ENCODE measurements at regions not wholly inside any gene's neighbourhood (a gene's known extent, or its start where the extent isn't known, plus 50 kb on each side); places are given as distances from the start of the nearest gene placed in this dataset.

DNA sequence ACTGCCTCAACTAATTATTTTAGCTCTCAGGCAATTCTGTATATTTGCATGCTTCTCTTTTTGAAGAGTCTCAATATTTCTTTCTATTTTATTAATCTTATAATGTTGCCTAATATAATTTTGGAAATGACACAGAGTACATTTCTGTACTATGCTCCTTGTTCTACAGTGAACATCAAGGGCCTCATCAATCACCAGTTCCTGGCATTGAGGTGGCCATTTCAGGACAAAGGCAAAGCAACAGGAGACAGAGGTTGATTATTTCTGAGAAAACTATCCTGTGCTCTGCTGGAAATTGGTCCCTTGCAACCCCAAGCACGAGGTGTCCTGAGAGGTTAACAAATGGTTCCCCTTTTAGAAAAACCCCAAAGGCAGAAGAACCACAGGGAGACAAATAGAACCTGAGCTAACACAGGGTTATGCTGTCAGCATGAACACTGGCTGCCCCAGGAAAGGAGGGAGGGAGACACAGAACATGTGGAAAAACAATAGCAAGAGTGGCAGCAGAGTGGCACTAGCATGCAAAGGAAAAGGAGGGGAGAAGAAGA, 63.9 kb upstream of the VAV3 start:
- no peak overlapping the region for H3K4me3 ChIP-seq (ENCODE audit: low read depth, low read length)
- DNase-seq (ENCODE audit: low read depth): peak; percentile 36
- TF ChIP-seq MYC (IDR thresholded peaks at IDR 0.05; ENCODE audit: low read depth, low read length): no peak
- TF ChIP-seq POLR2A (IDR thresholded peaks at IDR 0.05; ENCODE audit: extremely low read depth, insufficient read length): no peak
- TF ChIP-seq, protein P1, sequence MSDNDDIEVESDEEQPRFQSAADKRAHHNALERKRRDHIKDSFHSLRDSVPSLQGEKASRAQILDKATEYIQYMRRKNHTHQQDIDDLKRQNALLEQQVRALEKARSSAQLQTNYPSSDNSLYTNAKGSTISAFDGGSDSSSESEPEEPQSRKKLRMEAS (IDR thresholded peaks at IDR 0.05; ENCODE audit: low read depth, low read length): no peak
- TF ChIP-seq, protein P2, sequence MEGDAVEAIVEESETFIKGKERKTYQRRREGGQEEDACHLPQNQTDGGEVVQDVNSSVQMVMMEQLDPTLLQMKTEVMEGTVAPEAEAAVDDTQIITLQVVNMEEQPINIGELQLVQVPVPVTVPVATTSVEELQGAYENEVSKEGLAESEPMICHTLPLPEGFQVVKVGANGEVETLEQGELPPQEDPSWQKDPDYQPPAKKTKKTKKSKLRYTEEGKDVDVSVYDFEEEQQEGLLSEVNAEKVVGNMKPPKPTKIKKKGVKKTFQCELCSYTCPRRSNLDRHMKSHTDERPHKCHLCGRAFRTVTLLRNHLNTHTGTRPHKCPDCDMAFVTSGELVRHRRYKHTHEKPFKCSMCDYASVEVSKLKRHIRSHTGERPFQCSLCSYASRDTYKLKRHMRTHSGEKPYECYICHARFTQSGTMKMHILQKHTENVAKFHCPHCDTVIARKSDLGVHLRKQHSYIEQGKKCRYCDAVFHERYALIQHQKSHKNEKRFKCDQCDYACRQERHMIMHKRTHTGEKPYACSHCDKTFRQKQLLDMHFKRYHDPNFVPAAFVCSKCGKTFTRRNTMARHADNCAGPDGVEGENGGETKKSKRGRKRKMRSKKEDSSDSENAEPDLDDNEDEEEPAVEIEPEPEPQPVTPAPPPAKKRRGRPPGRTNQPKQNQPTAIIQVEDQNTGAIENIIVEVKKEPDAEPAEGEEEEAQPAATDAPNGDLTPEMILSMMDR (IDR thresholded peaks at IDR 0.05; ENCODE audit: low read depth, low read length): no peak

DNA sequence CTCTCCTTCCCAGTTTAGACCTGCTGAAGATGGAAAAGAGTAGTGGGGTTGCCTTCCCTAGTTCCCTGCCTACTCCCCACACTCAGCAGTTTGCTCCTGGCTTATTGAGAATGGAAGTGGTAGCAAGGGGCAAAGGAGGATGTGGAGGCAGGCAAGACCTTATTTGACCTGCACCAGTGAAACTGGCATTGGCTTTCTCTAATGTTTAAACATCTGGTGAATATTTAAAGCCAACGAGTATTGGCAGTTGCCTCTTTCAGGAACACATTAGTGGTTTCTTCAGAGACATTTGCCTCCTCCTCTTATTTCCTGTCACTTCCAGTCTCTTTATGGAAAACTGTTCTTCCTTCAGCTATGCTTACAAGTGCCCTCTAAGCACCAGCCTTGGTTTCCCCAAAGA, 62.4 kb upstream of the VAV3 start:
- TF ChIP-seq, protein P2 (IDR thresholded peaks at IDR 0.05; ENCODE audit: low read depth, low read length): no peak
- TF ChIP-seq POLR2A (IDR thresholded peaks at IDR 0.05; ENCODE audit: extremely low read depth, insufficient read length) (no peak), MYC (IDR thresholded peaks at IDR 0.05; ENCODE audit: low read depth, low read length) (no peak)
- TF ChIP-seq, protein P1 (IDR thresholded peaks at IDR 0.05; ENCODE audit: low read depth, low read length): no peak
- DNase-seq (ENCODE audit: low read depth): no peak
- no peak overlapping the region for H3K4me3 ChIP-seq (ENCODE audit: low read depth, low read length)

DNA sequence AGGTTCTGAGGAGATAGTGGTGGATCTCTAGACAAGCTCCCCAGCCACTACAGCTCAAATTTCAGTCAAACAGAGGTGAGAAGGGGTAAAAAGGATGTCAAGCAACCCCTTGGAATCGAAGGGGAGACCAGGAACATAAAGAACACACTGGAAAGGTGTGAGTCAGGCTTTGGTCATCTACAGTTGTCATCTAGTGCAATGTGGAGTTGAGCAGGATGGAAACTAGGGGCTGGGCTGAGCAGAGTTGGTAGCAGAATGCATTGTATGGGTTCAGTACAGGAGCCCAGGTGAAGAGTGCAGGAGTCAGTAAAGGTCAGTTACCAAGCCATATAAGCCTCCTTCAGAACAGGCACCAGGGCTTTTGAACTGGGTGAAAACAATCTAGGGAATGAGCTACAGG, 52.7 kb upstream of the VAV3 start:
- no peak overlapping the region for H3K4me3 ChIP-seq (ENCODE audit: low read depth, low read length)
- TF ChIP-seq, protein P2 (IDR thresholded peaks at IDR 0.05; ENCODE audit: low read depth, low read length): no peak
- TF ChIP-seq POLR2A (IDR thresholded peaks at IDR 0.05; ENCODE audit: extremely low read depth, insufficient read length): no peak
- TF ChIP-seq MYC (IDR thresholded peaks at IDR 0.05; ENCODE audit: low read depth, low read length): no peak
- TF ChIP-seq, protein P1 (IDR thresholded peaks at IDR 0.05; ENCODE audit: low read depth, low read length): no peak
- no peak for DNase-seq (ENCODE audit: low read depth)

DNA sequence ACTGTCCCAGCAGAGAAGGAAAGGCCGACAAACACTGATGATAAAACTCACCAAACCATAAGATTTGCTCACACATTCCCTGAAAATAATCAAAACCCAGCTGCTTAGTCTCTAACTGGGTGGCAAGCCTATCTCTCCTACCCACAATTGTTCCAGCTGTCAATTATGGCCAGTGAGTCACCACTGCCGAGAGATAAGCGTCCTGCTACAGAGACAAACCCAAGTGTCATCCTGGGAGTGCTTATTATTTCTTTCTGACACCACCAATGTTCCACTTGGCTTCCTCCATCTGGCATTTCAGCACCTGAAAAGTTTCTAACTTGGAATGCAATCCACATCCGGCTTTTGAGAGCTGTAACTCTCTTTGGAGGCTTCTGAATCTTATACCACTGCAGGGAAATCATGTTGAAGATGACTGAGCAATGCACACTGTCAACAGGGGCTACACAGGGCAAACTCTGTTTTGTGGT, 51.5 kb upstream of the VAV3 start:
- peak; percentile 81 for DNase-seq (ENCODE audit: low read depth)
- TF ChIP-seq, protein P1 (IDR thresholded peaks at IDR 0.05; ENCODE audit: low read depth, low read length): peak; percentile 19; the same call in 1 of the 2 replicates
- TF ChIP-seq POLR2A (IDR thresholded peaks at IDR 0.05; ENCODE audit: extremely low read depth, insufficient read length) (no peak), MYC (IDR thresholded peaks at IDR 0.05; ENCODE audit: low read depth, low read length) (no peak)
- TF ChIP-seq, protein P2 (IDR thresholded peaks at IDR 0.05; ENCODE audit: low read depth, low read length): no peak
- no peak overlapping the region for H3K4me3 ChIP-seq (ENCODE audit: low read depth, low read length)
